Caco-2 (cell line): ENCODE measurements at regions not wholly inside any gene's neighbourhood (a gene's known extent, or its start where the extent isn't known, plus 50 kb on each side); places are given as distances from the start of the nearest gene placed in this dataset.

Source experiments
- BruUV-seq: library from RNA; stranded (reverse); fragments of 400-500 nt; replicated peaks from 2 replicates; lab custom pipeline; 2021; lab: Mats Ljungman, UMichigan
- CTCF ChIA-PET: fragments of 300-600 bp; sonication (Branson Sonifier 250); formaldehyde crosslinking; loops from one replicate; lab custom pipeline; 2022; ENCODE audit warnings: antibody characterized with exemption; lab: Charles Lee
- POLR2A ChIA-PET: fragments of 300-600 bp; sonication (Branson Sonifier 250); formaldehyde crosslinking; loops from one replicate; lab custom pipeline; 2022; ENCODE audit warnings: antibody characterized with exemption; lab: Charles Lee
- DNase-seq, 2 experiments: peaks; one replicate each; pipeline versions ENCODE4 v3.0.0 to v3.0.0-alpha.2; 2020 to 2022
- H3K27me3 ChIP-seq: replicated peaks from 2 replicates; pipeline ENCODE4 v1.6.0; 2011; ENCODE audit warnings: low read length; ENCODE audit not compliant: control insufficient read depth, insufficient read depth
- H3K36me3 ChIP-seq: 2 replicates; pipeline ENCODE4 v1.5.1; 2011; ENCODE audit warnings: low read length; ENCODE audit not compliant: control insufficient read depth, insufficient read depth
- H3K4me1 ChIP-seq: fragments of 250-450 bp; sonication (Bioruptor Pico); 2 replicates; pipeline ENCODE4 v1.5.1; 2020; ENCODE audit warnings: mild to moderate bottlenecking
- H3K4me3 ChIP-seq: 2 replicates; pipeline ENCODE4 v1.5.1; 2011; ENCODE audit warnings: low read depth, mild to moderate bottlenecking, control low read depth, low read length
- H3K9me3 ChIP-seq: fragments of 250-450 bp; sonication (Bioruptor Pico); 2 replicates; pipeline ENCODE4 v1.5.1; 2020; ENCODE audit warnings: mild to moderate bottlenecking, moderate library complexity
- H3K27ac Mint-ChIP-seq: one replicate; pipeline ENCODE4 v1.8.0; 2022; ENCODE audit warnings: mixed read lengths; ENCODE audit not compliant: unreplicated experiment
- H3K27me3 Mint-ChIP-seq: one replicate; pipeline ENCODE4 v1.8.0; 2022; ENCODE audit warnings: mixed read lengths; ENCODE audit not compliant: insufficient read depth, unreplicated experiment
- H3K36me3 Mint-ChIP-seq: one replicate; pipeline ENCODE4 v1.8.0; 2022; ENCODE audit warnings: mild to moderate bottlenecking, mixed read lengths; ENCODE audit not compliant: insufficient read depth, unreplicated experiment
- H3K4me1 Mint-ChIP-seq: one replicate; pipeline ENCODE4 v1.8.0; 2022; ENCODE audit warnings: low read depth, mixed read lengths; ENCODE audit not compliant: unreplicated experiment
- H3K4me3 Mint-ChIP-seq: one replicate; pipeline ENCODE4 v1.8.0; 2022; ENCODE audit warnings: mild to moderate bottlenecking, moderate library complexity, mixed read lengths; ENCODE audit not compliant: unreplicated experiment
- H3K9me3 Mint-ChIP-seq: one replicate; pipeline ENCODE4 v1.8.0; 2022; ENCODE audit warnings: mixed read lengths; ENCODE audit not compliant: unreplicated experiment
- CTCF ChIP-seq, 2 experiments: fragments of 200-600 bp in 1 of 2; IDR thresholded peaks; 1 replicate in 1 of 2; 2 replicates in 1 of 2; pipeline versions ENCODE4 v1.5.1 to v1.8.0; 2011 to 2022; ENCODE audit warnings: antibody characterized with exemption in 1 of 2, control low read depth in 1 of 2, inconsistent platforms in 1 of 2, low read depth in 1 of 2, low read length in 1 of 2, mild to moderate bottlenecking in 1 of 2, moderate library complexity in 1 of 2; ENCODE audit not compliant: insufficient read depth in 1 of 2, severe bottlenecking in 1 of 2, unreplicated experiment in 1 of 2
- intact Hi-C: fragments of 100-400 bp; cut with micrococcal nuclease; formaldehyde crosslinking; loops from one replicate; pipeline ENCODE4 v1.10.0; 2022; ENCODE audit not compliant: unreplicated experiment

- Mint-ChIP-seq H3K36me3 (no peaks in the 10 kb centered on the region), H3K27me3 (peaks cover 2% of the 10 kb centered on the region), H3K9me3 (no peaks in the 10 kb centered on the region), H3K4me3 (no peak overlapping the region), H3K4me1 (no peaks in the 10 kb centered on the region), H3K27ac (no peak overlapping the region)
- ChIA-PET CTCF (no interaction called here), POLR2A (no interaction called here)
- TF ChIP-seq CTCF (IDR thresholded peaks at IDR 0.05; ENCODE audit: insufficient read depth in 1 of 2, low read depth in 1 of 2, low read length in 1 of 2, severe bottlenecking in 1 of 2, unreplicated experiment in 1 of 2): no peak
- H3K27me3 ChIP-seq: no peaks in the 10 kb centered on the region
- DNase-seq: no peak
- H3K4me3 ChIP-seq: no peak overlapping the region
- H3K9me3 ChIP-seq: no peaks in the 10 kb centered on the region
- no peaks in the 10 kb centered on the region; the same call in 1 of the 2 replicates for H3K36me3 ChIP-seq
- BruUV-seq: no TSS peak
- intact Hi-C loops: no loop called here
- no peaks in the 10 kb centered on the region for H3K4me1 ChIP-seq
These were observed 645.1 kb downstream of the CDH8 start for GRCh38 chr16:61390965-61391637.

GRCh38 chr16:61385392-61386071 lies 650.7 kb downstream of the CDH8 start:
- intact Hi-C loops: no loop called here
- Histone ChIP-seq H3K36me3 (no peaks in the 10 kb centered on the region), H3K4me3 (no peak overlapping the region), H3K27me3 (no peaks in the 10 kb centered on the region), H3K9me3 (no peaks in the 10 kb centered on the region), H3K4me1 (no peaks in the 10 kb centered on the region)
- Mint-ChIP-seq H3K4me1 (no peaks in the 10 kb centered on the region), H3K36me3 (no peaks in the 10 kb centered on the region), H3K27ac (no peak overlapping the region), H3K4me3 (no peak overlapping the region), H3K9me3 (no peaks in the 10 kb centered on the region), H3K27me3 (peaks cover 13% of the 10 kb centered on the region)
- BruUV-seq: no TSS peak
- ChIA-PET CTCF (no interaction called here), POLR2A (no interaction called here)
- TF ChIP-seq CTCF (IDR thresholded peaks at IDR 0.05; ENCODE audit: insufficient read depth in 1 of 2, low read depth in 1 of 2, low read length in 1 of 2, severe bottlenecking in 1 of 2, unreplicated experiment in 1 of 2): no peak
- DNase-seq: no peak

GRCh38 chr16:61382435-61382834 lies 653.8 kb downstream of the CDH8 start:
- no peaks in the 10 kb centered on the region for H3K9me3 Mint-ChIP-seq
- BruUV-seq: no TSS peak
- CTCF ChIA-PET: no interaction called here

More at GRCh38 chr16:61382435-61382834, 653.8 kb downstream of the CDH8 start:
- Histone ChIP-seq H3K4me3 (no peak overlapping the region), H3K27me3 (no peaks in the 10 kb centered on the region), H3K9me3 (no peaks in the 10 kb centered on the region), H3K36me3 (no peaks in the 10 kb centered on the region), H3K4me1 (no peaks in the 10 kb centered on the region)
- no peak for DNase-seq
- no peaks in the 10 kb centered on the region for H3K4me1 Mint-ChIP-seq
- peaks cover 10% of the 10 kb centered on the region for H3K27me3 Mint-ChIP-seq
- POLR2A ChIA-PET: no interaction called here
- no peak overlapping the region for H3K4me3 Mint-ChIP-seq
- H3K27ac Mint-ChIP-seq: no peak overlapping the region
- H3K36me3 Mint-ChIP-seq: no peaks in the 10 kb centered on the region
- TF ChIP-seq CTCF (IDR thresholded peaks at IDR 0.05; ENCODE audit: insufficient read depth in 1 of 2, low read depth in 1 of 2, low read length in 1 of 2, severe bottlenecking in 1 of 2, unreplicated experiment in 1 of 2): no peak
- intact Hi-C loops: no loop called here
